MM.1S (cell line): ENCODE measurements at regions not wholly inside any gene's neighbourhood (a gene's known extent, or its start where the extent isn't known, plus 50 kb on each side); places are given as distances from the start of the nearest gene placed in this dataset.

ENCODE experiments used
- EZH2 ChIP-seq: fragments of 300-600 bp; sonication (generic); optimal IDR thresholded peaks from 2 replicates; pipeline ENCODE3; 2017; ENCODE audit warnings: low read depth, mild to moderate bottlenecking, antibody characterized with exemption, low read length, mixed read lengths
- EZH2phosphoT487 ChIP-seq: fragments of 300-600 bp; sonication (generic); IDR thresholded peaks from 2 replicates; pipeline ENCODE4 v1.6.1; 2018; ENCODE audit warnings: antibody characterized with exemption, low read length
- TF ChIP-seq, protein P1 (sequence below): fragments of 300-600 bp; sonication (generic); IDR thresholded peaks from 2 replicates; pipeline ENCODE4 v1.5.1; 2016; ENCODE audit warnings: antibody characterized with exemption, low read length, mixed read lengths

GRCh38 chr3:144462337-144462736 lies 490.7 kb downstream of the DIPK2A start:
- TF ChIP-seq, protein P1, sequence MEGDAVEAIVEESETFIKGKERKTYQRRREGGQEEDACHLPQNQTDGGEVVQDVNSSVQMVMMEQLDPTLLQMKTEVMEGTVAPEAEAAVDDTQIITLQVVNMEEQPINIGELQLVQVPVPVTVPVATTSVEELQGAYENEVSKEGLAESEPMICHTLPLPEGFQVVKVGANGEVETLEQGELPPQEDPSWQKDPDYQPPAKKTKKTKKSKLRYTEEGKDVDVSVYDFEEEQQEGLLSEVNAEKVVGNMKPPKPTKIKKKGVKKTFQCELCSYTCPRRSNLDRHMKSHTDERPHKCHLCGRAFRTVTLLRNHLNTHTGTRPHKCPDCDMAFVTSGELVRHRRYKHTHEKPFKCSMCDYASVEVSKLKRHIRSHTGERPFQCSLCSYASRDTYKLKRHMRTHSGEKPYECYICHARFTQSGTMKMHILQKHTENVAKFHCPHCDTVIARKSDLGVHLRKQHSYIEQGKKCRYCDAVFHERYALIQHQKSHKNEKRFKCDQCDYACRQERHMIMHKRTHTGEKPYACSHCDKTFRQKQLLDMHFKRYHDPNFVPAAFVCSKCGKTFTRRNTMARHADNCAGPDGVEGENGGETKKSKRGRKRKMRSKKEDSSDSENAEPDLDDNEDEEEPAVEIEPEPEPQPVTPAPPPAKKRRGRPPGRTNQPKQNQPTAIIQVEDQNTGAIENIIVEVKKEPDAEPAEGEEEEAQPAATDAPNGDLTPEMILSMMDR, result no peak
- TF ChIP-seq EZH2 (no peak), EZH2phosphoT487 (no peak)
